MM.1S (cell line): ENCODE measurements at regions not wholly inside any gene's neighbourhood (a gene's known extent, or its start where the extent isn't known, plus 50 kb on each side); places are given as distances from the start of the nearest gene placed in this dataset.

Source experiments
- EZH2 ChIP-seq: fragments of 300-600 bp; sonication (generic); optimal IDR thresholded peaks from 2 replicates; pipeline ENCODE3; 2017; ENCODE audit warnings: low read depth, mild to moderate bottlenecking, antibody characterized with exemption, low read length, mixed read lengths
- TF ChIP-seq, protein P1 (sequence below): fragments of 300-600 bp; sonication (generic); IDR thresholded peaks from 2 replicates; pipeline ENCODE4 v1.5.1; 2016; ENCODE audit warnings: antibody characterized with exemption, low read length, mixed read lengths

DNA sequence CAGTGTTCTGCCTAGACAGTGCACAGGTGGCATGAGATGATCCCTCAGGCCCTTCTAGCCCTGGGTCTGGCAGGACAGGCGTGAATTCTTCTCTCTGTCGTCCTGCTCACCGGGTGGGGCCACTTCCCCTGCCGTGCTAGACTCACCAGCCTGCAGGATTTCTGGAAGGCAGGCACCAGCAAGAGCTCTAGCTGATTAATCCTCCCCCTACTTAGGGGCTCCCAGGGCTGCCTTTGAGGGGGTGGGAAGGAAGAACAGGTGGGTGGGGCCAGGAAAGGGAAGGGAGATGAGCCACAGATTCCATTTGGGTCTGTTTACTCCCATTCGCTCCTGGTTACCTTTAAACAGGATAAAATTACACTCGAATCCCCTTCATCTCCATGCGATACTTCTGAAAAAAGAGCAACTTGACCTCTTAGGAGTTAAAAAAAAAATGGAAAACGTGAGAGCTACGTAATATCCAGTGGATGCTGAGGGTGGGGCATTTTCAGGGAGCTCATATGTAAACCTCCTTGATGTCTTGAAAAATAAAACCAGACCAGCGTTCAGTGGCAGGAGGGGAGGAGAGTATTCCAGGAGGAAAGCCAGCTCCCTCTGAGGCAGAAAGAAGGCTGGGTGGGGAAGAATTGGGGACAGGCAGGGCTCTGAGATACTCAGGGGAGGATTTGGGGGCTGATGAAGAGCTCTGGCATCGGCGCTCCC, 665.5 kb downstream of the PTPRU start:
- TF ChIP-seq, protein P1, sequence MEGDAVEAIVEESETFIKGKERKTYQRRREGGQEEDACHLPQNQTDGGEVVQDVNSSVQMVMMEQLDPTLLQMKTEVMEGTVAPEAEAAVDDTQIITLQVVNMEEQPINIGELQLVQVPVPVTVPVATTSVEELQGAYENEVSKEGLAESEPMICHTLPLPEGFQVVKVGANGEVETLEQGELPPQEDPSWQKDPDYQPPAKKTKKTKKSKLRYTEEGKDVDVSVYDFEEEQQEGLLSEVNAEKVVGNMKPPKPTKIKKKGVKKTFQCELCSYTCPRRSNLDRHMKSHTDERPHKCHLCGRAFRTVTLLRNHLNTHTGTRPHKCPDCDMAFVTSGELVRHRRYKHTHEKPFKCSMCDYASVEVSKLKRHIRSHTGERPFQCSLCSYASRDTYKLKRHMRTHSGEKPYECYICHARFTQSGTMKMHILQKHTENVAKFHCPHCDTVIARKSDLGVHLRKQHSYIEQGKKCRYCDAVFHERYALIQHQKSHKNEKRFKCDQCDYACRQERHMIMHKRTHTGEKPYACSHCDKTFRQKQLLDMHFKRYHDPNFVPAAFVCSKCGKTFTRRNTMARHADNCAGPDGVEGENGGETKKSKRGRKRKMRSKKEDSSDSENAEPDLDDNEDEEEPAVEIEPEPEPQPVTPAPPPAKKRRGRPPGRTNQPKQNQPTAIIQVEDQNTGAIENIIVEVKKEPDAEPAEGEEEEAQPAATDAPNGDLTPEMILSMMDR = no peak
- no peak for TF ChIP-seq EZH2
